Stimulated activated naive CD4-positive, alpha-beta T cell treated with Interleukin-2 at 50 U/mL for 16 hours (primary cell): ENCODE measurements at regions not wholly inside any gene's neighbourhood (a gene's known extent, or its start where the extent isn't known, plus 50 kb on each side); places are given as distances from the start of the nearest gene placed in this dataset.
A peak's percentile ranks its signal among the peaks of the same experiment; 100 is the strongest.

Source experiments
- DNase-seq: peaks from one replicate; lab custom pipeline; 2025; lab: John Stamatoyannopoulos, UW

GRCh38 chr15:60095711-60096110 lies 91.6 kb downstream of the FOXB1 start:
- no peak for DNase-seq

DNA sequence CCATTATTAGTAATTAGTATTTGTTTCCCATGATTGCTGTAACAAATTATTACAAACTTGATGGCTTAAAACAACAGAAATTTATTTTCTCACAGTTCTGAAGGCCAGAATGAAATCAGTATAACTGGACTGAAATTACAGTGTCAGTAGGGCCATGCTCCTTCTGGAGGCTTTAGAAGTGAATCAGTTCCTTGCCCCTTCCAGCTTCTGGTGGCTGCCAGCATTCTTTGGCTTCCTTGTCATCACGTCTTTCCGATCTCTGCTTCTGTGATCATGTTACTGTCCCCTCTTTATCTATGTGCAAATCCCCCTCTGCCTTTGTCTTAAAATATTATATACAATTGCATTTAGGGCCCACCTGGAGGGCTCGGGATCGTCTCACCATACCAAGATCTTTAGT lies 92.0 kb downstream of the FOXB1 start:
- DNase-seq, result no peak

DNA sequence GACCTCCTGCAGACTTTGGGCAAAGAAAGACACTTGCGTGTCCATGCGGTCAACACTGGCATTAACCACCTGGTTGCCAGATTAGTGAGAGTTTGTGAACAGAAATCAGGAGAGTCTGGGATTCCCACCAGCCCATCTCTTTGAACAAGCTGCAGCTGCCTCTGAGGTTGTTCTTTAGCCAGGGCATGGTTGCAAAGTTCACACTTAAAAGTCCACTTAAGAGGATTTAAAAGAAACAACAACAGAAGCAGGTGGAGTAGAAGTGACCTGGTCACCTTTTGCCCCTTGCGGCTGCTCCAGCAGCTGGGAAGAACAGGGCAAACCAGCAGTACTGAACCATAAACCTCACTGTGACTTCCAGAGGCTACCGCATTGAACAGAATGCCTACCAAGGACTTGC lies 97.3 kb downstream of the FOXB1 start:
- DNase-seq, result no peak

DNA sequence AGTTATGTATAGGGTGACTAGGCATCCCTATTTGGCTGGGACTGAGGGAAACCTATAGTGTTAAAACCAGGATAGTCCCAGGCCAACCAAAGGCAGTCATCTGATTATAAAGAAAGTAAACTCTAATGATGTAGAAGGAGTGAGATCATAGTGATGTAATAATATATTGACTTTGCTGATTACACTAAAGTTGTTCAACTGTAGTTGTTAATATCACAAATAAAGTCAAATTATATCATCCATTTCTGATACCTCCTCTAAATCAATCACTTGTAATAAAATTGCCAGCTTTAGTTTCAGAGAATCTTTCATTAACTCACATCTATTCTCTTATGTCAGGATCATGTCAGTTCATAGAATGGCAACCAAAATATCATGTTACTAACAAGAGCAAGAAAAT lies 98.6 kb downstream of the FOXB1 start:
- DNase-seq, result no peak

DNA sequence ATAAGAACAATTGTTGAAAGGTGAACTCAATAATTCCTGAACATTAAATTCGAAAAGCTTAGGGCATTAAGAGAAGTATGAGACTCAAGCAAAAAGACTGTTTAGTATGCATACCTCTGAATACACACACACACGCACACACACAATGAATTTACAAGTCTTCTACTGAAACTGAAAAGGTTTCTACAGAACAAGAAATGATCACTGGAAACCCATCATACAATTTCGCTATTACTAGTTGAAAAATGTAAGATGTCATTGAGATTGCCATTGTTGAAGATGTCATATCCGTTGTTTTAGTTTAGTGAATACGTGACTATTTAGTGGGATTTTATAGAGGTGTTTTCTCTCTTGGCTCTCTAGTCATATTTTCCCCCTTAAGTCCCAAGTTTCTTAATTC lies 106.8 kb downstream of the FOXB1 start:
- DNase-seq, result no peak

- no peak for DNase-seq
Observed at GRCh38 chr15:60115579-60116380, 111.7 kb downstream of the FOXB1 start.

GRCh38 chr15:60116456-60117089 lies 112.5 kb downstream of the FOXB1 start:
- DNase-seq, result no peak

DNA sequence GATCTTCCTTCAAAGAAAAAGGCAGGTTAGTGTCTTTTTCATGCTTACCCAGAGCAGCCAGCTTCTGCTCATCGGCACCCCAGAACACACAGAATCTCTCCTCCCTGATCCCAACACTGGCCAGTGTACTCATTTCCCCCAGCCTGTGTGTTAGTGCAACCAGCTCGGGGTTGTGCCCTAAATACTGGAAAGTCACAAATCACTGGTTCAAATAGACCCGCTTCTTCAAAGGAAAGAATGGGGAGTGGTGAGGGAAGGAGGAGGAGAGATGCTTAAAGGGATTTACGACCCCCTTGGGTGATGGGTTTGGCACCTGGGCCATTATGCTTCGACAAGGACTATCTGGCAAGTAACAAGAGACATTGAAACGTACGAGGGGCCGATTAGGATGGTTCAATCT lies 114.0 kb downstream of the FOXB1 start:
- no peak for DNase-seq

- DNase-seq, result no peak
Observed at GRCh38 chr15:60118626-60119025, 114.5 kb downstream of the FOXB1 start.

- no peak for DNase-seq
Observed at GRCh38 chr15:60119101-60119500, 115.0 kb downstream of the FOXB1 start.

DNA sequence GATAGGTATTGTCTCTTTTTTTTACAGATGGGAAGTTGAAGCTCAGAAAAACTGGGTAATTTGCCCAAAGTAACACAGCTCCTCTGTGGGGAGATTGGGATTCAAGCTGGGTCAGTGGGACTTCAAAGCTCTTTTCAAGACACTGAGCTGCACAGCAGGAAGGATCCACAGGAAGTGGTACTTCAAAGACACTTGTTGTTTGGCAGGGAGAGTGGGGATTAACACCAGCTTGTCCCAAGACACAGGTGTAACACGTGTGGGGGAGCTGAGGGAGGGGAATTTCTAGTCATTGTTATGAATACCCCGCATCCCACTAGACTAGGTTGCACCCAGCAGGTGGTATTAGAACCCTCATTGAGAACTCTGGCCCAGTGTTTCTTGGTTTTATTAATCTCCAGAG lies 116.0 kb downstream of the FOXB1 start:
- DNase-seq, result no peak

- DNase-seq, result peak; percentile 49
Observed at GRCh38 chr15:60121845-60122244, 117.7 kb downstream of the FOXB1 start.

- DNase-seq, result no peak
Observed at GRCh38 chr15:60122691-60123090, 118.6 kb downstream of the FOXB1 start.

- DNase-seq, result no peak
Observed at GRCh38 chr15:60124460-60125070, 120.5 kb downstream of the FOXB1 start.

DNA sequence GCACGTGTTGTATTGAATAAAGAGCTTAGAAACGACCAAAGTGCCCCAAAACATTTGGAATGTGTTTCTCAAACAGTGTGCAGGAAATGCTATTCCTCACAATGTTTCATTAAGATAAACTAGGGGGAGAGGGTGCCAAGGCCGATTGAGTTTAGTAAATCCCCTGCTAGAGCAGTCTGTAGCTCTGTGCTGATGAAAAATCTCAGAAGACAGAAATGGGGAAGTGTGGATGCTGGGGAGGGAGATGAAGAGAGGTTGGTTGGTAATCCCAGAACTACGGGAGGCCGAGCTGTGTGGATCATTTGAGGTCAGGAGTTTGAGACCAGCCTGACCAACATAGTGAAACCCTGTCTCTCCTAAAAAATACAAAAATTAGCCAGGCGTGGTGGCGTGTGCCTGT lies 121.2 kb downstream of the FOXB1 start:
- DNase-seq, result no peak

DNA sequence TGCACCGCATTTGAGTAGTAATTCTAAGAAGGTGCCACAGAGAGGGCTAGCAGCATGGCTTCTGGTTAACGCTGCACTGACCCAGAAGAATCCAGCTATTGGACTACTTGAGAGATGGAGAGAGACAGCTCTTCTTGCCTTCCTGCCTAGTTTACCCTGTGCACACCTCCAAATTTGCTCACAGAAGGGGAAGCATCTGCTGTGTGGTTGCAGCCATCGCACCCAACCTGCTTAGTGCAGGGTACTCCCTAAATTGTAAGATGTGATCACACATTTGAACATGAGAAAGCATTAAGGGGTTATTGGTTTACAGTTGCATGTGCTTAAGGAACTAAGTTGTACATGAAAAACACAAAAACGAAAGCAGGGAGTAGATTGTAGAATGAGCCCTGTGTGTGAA lies 122.1 kb downstream of the FOXB1 start:
- DNase-seq, result no peak

GRCh38 chr15:60126661-60127060 lies 122.5 kb downstream of the FOXB1 start:
- DNase-seq, result no peak

DNA sequence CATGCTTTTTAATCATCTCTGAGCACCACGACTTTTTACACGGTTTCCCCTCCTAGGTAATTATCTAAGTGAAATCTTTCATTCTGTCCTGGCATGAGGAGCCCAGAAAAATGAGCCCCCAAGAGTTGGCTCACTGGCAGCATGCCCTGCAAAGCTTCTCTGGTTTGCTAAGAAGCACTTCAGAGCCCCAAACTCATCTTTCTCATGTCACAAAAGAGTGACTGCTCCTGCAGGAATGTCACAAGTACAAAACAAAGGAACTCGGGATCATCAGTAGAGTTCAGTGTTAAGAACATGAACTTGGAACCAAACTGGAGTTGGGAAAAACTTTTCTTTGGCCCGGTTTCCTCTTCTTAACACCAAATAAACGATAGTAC lies 123.9 kb downstream of the FOXB1 start:
- no peak for DNase-seq

DNA sequence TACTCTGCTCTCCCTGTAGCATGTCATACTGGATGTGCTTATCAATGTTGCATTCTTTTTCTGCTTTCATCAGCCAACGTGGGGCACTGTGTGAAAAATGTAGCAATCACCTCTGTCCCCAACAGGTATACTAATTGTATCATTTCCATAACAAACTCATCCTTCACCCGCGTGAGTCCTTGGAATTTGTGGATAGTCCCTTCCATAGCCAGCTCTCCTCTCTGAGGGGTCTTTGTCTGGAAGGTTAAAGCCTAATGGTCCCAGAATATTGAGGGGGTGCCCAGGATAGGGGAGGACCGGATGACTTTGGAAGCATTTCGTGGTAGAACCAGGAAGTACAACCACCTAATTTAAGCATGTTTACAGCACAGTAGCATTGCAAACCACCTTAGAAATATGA lies 124.6 kb downstream of the FOXB1 start:
- no peak for DNase-seq

DNA sequence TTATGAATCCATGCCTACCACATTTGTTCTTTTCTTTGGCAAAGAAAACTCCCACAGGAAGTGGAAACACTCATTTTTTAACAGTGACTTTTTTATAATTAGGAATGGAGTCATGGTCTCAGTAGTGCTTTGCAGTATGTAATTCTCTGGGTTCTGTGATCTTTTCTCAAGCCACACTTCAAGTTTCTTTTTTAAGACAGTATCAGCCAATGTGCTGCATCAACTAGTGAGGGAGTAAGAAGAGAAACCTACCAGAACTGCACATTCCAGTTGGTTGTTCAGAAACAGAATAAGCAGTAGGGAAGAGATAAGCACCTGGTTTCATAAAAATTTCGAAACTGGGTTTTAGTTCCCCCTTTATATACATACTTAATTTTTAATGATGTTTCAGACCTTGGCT lies 126.3 kb downstream of the FOXB1 start:
- DNase-seq, result no peak

GRCh38 chr15:60130821-60131220 lies 126.7 kb downstream of the FOXB1 start:
- no peak for DNase-seq

GRCh38 chr15:60134609-60135008 lies 130.5 kb downstream of the FOXB1 start:
- no peak for DNase-seq

DNA sequence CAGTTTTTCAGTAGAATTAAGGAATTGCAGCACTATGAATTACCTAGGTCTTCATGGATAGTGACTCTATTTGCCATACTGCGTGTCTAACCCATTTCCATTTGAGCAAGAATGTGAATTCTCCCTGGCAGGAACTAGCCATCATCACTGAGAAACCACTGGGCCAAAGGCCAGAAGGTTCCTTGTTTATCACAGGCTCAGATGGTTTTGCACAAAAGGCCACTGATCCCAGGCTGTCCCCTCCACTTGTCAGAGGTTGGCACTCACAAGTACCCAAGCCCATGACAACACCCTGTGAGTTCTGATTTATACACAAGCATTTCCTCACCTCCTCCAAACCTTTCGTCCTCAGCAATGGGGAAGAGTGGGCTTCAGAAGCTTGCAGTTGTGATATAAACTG lies 131.8 kb downstream of the FOXB1 start:
- DNase-seq, result no peak
